ENCODE measurements at regions not wholly inside any gene's neighbourhood (a gene's known extent, or its start where the extent isn't known, plus 50 kb on each side); places are given as distances from the start of the nearest gene placed in this dataset.

GRCh38 chr5:155104441-155104840 is 90.9 kb downstream of the KIF4B start:
- H3K36me3 ChIP-seq (ENCODE audit: control insufficient read depth, insufficient read depth, low read length) = no peaks in the 10 kb centered on the region
- CTCF ChIA-PET = no interaction called here
- no peaks in the 10 kb centered on the region; the same call in 1 of the 2 replicates for H3K27me3 ChIP-seq (ENCODE audit: control insufficient read depth, insufficient read depth, low read length)
- DNase-seq (ENCODE audit: low read depth, low spot score) = no peak
- no peak for TF ChIP-seq CTCF (IDR thresholded peaks at IDR 0.05)
- no peak for TF ChIP-seq SIN3A (IDR thresholded peaks at IDR 0.05; ENCODE audit: borderline replicate concordance, insufficient read depth, low read depth, low read length)
- no peak for TF ChIP-seq TCF7L2 (IDR thresholded peaks at IDR 0.05; ENCODE audit: low read depth, low read length)
- no peak for TF ChIP-seq POLR2AphosphoS5 (IDR thresholded peaks at IDR 0.05; ENCODE audit: low read depth, low read length)
- TF ChIP-seq, protein P1, sequence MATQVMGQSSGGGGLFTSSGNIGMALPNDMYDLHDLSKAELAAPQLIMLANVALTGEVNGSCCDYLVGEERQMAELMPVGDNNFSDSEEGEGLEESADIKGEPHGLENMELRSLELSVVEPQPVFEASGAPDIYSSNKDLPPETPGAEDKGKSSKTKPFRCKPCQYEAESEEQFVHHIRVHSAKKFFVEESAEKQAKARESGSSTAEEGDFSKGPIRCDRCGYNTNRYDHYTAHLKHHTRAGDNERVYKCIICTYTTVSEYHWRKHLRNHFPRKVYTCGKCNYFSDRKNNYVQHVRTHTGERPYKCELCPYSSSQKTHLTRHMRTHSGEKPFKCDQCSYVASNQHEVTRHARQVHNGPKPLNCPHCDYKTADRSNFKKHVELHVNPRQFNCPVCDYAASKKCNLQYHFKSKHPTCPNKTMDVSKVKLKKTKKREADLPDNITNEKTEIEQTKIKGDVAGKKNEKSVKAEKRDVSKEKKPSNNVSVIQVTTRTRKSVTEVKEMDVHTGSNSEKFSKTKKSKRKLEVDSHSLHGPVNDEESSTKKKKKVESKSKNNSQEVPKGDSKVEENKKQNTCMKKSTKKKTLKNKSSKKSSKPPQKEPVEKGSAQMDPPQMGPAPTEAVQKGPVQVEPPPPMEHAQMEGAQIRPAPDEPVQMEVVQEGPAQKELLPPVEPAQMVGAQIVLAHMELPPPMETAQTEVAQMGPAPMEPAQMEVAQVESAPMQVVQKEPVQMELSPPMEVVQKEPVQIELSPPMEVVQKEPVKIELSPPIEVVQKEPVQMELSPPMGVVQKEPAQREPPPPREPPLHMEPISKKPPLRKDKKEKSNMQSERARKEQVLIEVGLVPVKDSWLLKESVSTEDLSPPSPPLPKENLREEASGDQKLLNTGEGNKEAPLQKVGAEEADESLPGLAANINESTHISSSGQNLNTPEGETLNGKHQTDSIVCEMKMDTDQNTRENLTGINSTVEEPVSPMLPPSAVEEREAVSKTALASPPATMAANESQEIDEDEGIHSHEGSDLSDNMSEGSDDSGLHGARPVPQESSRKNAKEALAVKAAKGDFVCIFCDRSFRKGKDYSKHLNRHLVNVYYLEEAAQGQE (IDR thresholded peaks at IDR 0.05; ENCODE audit: insufficient read depth in 1 of 2, low read depth in 2 of 2, low read length in 1 of 2) = no peak
- ATAC-seq = no peak
- no peak overlapping the region for H3K27ac ChIP-seq (ENCODE audit: low read length)
- BruUV-seq (replicated peaks) = no TSS peak
- POLR2A ChIA-PET = no interaction called here
- intact Hi-C loops (cut with micrococcal nuclease; ENCODE audit: unreplicated experiment) (no loop called here), in situ Hi-C loops (cut with HindIII; ENCODE audit: low pct_unique_long_range_greater_than_20kb, low sequenced_read_pairs) (no loop called here)
- H3K4me3 ChIP-seq (ENCODE audit: low read depth in 2 of 2, low read length in 2 of 2) = no peak overlapping the region
- H3K9me3 ChIP-seq (ENCODE audit: control insufficient read depth, insufficient read depth, low read depth, low read length) = no peaks in the 10 kb centered on the region
- H3K4me1 ChIP-seq (ENCODE audit: control insufficient read depth, insufficient read depth, low read length) = no peaks in the 10 kb centered on the region

- Histone ChIP-seq H3K4me3 (ENCODE audit: low read depth in 2 of 2, low read length in 2 of 2) (no peak overlapping the region), H3K36me3 (ENCODE audit: control insufficient read depth, insufficient read depth, low read length) (no peaks in the 10 kb centered on the region), H3K9me3 (ENCODE audit: control insufficient read depth, insufficient read depth, low read depth, low read length) (no peaks in the 10 kb centered on the region), H3K27me3 (ENCODE audit: control insufficient read depth, insufficient read depth, low read length) (no peaks in the 10 kb centered on the region), H3K4me1 (ENCODE audit: control insufficient read depth, insufficient read depth, low read length) (no peaks in the 10 kb centered on the region), H3K27ac (ENCODE audit: low read length) (no peak overlapping the region)
- BruUV-seq (replicated peaks) = no TSS peak
- no peak for DNase-seq (ENCODE audit: low read depth, low spot score)
- TF ChIP-seq POLR2AphosphoS5 (IDR thresholded peaks at IDR 0.05; ENCODE audit: low read depth, low read length) (no peak), CTCF (IDR thresholded peaks at IDR 0.05) (no peak)
- CTCF ChIA-PET = no interaction called here
- in situ Hi-C loops (cut with HindIII; ENCODE audit: low pct_unique_long_range_greater_than_20kb, low sequenced_read_pairs) = no loop called here
- no peak for ATAC-seq
- POLR2A ChIA-PET = no interaction called here
- intact Hi-C loops (cut with micrococcal nuclease; ENCODE audit: unreplicated experiment) = no loop called here
These were observed 92.7 kb downstream of the KIF4B start for GRCh38 chr5:155106221-155106620.

DNA sequence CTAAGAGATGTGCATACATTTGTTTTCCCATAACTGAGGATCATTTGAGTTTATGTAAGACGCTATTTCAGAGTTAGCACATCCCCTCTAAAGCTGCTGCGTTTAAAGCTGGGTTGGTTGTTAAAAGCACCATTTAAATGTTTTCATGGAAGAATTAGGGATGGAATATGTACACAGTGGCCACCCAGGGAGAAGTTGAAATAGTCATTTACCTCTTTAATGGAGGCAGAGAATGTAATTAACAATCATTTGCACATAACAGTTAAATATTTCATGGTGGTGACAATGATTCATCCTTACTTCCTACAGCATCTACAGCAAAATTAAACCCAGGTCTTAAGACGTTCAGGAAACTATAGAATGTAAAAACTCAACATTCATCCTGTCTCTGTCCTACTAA is 100.3 kb downstream of the KIF4B start:
- intact Hi-C loops (cut with micrococcal nuclease; ENCODE audit: unreplicated experiment) (no loop called here), in situ Hi-C loops (cut with HindIII; ENCODE audit: low pct_unique_long_range_greater_than_20kb, low sequenced_read_pairs) (no loop called here)
- DNase-seq (ENCODE audit: low read depth, low spot score) (no peak), ATAC-seq (no peak)
- H3K9me3 ChIP-seq (ENCODE audit: control insufficient read depth, insufficient read depth, low read depth, low read length) = no peaks in the 10 kb centered on the region
- no peaks in the 10 kb centered on the region for H3K27me3 ChIP-seq (ENCODE audit: control insufficient read depth, insufficient read depth, low read length)
- TF ChIP-seq SIN3A (IDR thresholded peaks at IDR 0.05; ENCODE audit: borderline replicate concordance, insufficient read depth, low read depth, low read length) = no peak
- TF ChIP-seq, protein P1 (IDR thresholded peaks at IDR 0.05; ENCODE audit: insufficient read depth in 1 of 2, low read depth in 2 of 2, low read length in 1 of 2) = no peak
- no peak for TF ChIP-seq TCF7L2 (IDR thresholded peaks at IDR 0.05; ENCODE audit: low read depth, low read length)
- TF ChIP-seq POLR2AphosphoS5 (IDR thresholded peaks at IDR 0.05; ENCODE audit: low read depth, low read length) = no peak
- no peak for TF ChIP-seq CTCF (IDR thresholded peaks at IDR 0.05)
- no TSS peak for BruUV-seq (replicated peaks)
- no peaks in the 10 kb centered on the region for H3K4me1 ChIP-seq (ENCODE audit: control insufficient read depth, insufficient read depth, low read length)
- ChIA-PET POLR2A (no interaction called here), CTCF (no interaction called here)
- H3K4me3 ChIP-seq (ENCODE audit: low read depth in 2 of 2, low read length in 2 of 2) = no peak overlapping the region
- H3K36me3 ChIP-seq (ENCODE audit: control insufficient read depth, insufficient read depth, low read length) = no peaks in the 10 kb centered on the region
- no peak overlapping the region for H3K27ac ChIP-seq (ENCODE audit: low read length)
